H1 (cell line): ENCODE measurements at regions not wholly inside any gene's neighbourhood (a gene's known extent, or its start where the extent isn't known, plus 50 kb on each side); places are given as distances from the start of the nearest gene placed in this dataset.

ENCODE experiments used
- E2F6 ChIP-seq: IDR thresholded peaks from 2 replicates; pipeline ENCODE4 v1.6.1; 2012; ENCODE audit warnings: inconsistent platforms
- JUN ChIP-seq: IDR thresholded peaks from 2 replicates; pipeline ENCODE4 v1.6.1; 2011; ENCODE audit warnings: low read depth, mild to moderate bottlenecking, improper control_type of control experiment, low read length

GRCh38 chrX:149262086-149262485 is 243.0 kb downstream of the IDS start (continued):
- TF ChIP-seq E2F6 (no peak), JUN (no peak)
